ENCODE measurements at regions not wholly inside any gene's neighbourhood (a gene's known extent, or its start where the extent isn't known, plus 50 kb on each side); places are given as distances from the start of the nearest gene placed in this dataset.

DNA sequence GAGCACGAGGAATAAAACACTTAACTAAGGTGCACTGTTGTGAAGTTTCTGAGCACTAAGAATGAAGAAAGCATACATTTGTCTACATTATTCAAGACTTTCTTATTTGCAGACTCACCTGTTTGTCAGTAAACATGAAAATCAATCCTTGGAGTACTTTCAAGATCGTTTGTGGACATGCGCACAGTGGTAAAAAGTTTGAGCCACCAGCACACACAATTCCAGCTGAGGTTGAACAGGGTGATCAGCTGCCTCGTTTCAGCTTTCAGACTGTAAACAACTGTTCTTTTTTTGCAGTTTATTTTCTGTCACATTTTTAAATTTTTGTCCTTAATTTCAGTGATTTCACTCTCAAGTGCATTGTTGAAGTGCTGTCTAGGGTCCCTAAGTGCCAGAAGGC lies 143.8 kb upstream of the VCX2 start:
- DNase-seq: no peak
- intact Hi-C loops (cut with DNase I): no loop called here

GRCh38 chrX:8319359-8319758 lies 145.3 kb upstream of the VCX3B start:
- intact Hi-C loops (cut with DNase I): no loop called here

DNA sequence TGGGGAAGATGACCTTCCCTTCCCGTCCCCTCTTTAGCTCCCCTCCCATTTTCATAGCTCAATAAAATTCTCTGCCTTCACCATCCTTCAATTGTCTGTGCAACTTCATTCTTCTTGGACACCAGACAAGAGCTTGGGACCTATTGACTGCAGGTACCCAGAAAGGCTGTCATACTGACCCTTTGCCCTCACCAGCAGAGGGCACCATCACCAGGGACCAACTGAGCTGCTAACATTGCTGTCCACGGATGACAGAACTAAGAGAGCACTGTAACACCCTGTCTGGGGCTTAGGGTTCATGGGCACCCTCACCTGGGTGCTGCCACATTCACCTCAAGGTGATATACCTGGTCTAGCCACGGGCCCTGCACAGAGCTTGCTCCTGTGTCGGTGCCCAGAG lies 141.3 kb upstream of the VCX3B start:
- intact Hi-C loops (cut with DNase I): no loop called here
- no peak for DNase-seq

More at GRCh38 chrX:8319359-8319758, 145.3 kb upstream of the VCX3B start:
- no peak for DNase-seq

GRCh38 chrX:8341814-8342590 lies 122.6 kb upstream of the VCX3B start:
- DNase-seq: no peak
- intact Hi-C loops (cut with DNase I): no loop called here

GRCh38 chrX:8345473-8345872 lies 119.2 kb upstream of the VCX3B start:
- intact Hi-C loops (cut with DNase I): no loop called here
- DNase-seq: no peak

DNA sequence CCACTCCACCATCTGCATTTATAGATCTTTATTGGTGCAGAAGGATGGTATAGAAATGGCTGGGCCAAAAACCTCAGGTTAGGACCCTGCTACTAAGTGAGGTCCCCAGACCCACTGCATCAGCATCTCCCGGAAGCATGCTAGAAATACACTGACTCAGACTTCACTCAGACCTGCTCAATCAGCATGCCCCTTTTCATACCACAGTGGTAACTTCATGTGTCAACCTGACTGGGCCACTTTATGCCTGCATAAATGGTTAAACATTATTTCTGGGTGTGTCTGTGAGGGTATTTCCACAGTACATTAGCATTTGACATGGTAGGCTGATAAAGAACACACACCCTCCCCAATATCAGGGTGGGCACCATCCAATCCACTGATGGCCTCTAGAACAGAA lies 118.6 kb upstream of the VCX3B start:
- DNase-seq: no peak
- intact Hi-C loops (cut with DNase I): no loop called here

DNA sequence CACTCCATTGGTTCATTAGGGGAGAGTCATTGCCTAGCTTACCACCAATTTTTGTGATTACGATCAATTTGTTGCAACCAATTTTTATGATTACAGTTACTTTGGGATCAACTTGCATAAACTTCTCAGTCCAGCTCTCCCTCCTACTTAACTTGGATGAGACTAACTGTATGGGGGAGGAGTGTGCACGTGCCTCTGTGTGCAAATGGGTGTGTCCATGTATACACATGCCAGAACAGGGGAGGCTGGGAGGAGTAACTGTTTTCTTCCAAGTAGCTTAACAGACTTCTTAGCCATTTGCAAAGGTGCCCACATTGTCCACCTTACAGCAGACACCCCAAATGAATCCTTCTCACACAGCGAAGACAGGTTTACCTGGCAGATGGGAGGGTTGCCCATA lies 117.7 kb upstream of the VCX3B start:
- DNase-seq: no peak
- intact Hi-C loops (cut with DNase I): no loop called here

GRCh38 chrX:8349816-8350544 lies 114.7 kb upstream of the VCX3B start:
- intact Hi-C loops (cut with DNase I): no loop called here
- no peak for DNase-seq

DNA sequence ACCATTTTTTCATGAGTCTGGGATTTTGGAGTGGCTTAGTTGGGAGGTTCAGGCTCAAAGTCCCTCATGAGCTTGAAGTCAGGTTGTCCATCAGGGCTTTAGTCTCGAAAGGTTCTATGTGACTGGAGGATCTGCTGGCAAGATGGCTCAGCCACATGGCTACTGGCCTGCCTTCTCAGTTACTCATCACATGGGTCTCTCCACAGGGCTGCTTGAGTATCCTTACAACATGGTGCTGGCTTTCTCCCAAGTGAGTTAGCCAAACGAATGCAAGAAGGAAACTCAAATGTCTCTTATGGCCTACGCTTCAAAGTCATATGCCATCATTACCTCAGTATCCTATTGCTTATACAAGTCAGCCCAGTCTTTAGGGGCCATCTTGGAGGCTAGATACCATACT lies 106.3 kb upstream of the VCX3B start:
- intact Hi-C loops (cut with DNase I): no loop called here
- no peak for DNase-seq

DNA sequence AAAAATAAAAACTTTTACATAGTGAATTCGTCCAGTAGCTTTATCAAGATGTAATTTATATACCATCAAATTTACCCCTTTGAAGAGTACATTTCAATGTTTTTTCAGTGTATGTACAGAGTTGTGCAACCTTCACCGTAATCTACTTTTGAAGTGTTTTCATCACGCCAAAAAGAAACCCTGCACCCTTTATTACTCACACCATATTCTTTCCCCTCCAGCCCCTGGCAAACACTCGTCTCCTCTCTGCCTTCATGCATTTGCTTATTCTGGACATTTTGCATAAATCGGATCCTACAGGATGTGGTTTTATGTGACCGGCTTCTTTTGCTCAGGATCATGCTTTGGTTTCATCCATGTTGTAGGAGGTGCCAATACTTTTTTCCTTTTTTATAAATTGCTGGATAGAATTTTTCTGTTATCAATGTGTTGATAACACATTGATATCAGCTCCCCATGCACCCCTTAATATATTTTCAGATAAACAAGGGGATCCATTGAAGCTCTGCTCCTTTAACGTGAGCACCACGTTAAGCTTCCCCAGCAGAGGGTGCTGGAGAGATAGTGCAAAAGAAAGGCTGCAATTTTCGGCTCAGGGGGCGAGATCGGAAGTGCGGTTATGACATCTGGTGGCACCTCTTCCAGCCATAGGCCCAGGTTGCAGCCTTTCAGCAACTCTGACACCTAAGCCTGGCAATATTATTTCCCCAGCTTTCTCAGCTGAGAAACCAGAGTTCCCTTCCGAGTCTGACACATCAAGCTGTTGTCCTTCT lies 100.1 kb upstream of the VCX3B start:
- intact Hi-C loops (cut with DNase I): loop anchor here (10.0 kb wide), 1 partner anchor 370 kb away; the partner anchor contains the start of gene ANOS1
- DNase-seq: peak in 1 of 10 donors; percentile 4

DNA sequence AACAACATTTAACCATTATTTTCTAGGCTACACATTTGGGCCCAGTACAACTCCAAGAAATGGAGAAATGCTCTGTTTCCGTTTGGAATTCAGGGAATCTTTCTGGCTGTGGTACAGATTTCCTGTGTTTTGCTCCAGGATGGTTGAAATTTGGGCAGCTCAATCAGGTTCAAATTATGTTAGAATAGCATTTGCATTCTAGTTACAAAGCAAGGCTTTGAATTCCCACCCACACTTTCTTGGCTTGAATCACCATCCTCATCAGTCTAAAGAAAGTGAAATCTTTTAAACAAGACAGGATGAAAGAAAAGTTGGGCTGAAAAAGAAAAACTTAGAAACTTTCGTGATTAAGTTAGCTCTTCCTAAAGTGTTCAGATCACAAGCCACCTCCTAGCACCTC lies 98.1 kb upstream of the VCX3B start:
- intact Hi-C loops (cut with DNase I): loop anchor here (10.0 kb wide), 1 partner anchor 368 kb away; the partner anchor contains the start of gene ANOS1
- DNase-seq: no peak

- no peak for DNase-seq
- intact Hi-C loops (cut with DNase I): loop anchor here (10.0 kb wide), 1 partner anchor 61 kb away; no protein-coding TSS in a partner anchor
Observed at GRCh38 chrX:8374041-8374825, 90.4 kb upstream of the VCX3B start.

DNA sequence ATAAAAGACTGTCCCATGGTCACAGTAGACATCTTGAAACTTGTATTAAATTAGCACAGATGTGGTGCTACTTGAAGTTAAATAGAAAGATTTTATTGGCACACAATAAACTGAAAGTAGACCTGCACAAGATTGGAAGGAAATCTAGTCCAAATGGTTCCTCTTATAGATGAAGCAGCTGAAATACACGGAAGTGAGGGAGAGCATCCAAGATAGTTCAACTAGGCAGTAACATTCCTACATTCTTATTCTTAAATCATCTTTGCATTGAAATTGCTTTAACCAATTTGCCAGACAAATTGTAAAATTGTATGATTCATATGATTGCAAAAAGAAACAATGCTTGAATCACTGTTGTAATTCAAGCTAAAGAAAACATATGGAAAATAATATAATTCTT lies 87.6 kb upstream of the VCX3B start:
- DNase-seq: no peak
- intact Hi-C loops (cut with DNase I): loop anchor here (10.0 kb wide), 1 partner anchor 58 kb away; no protein-coding TSS in a partner anchor

GRCh38 chrX:8390771-8391170 lies 73.9 kb upstream of the VCX3B start:
- DNase-seq: no peak
- intact Hi-C loops (cut with DNase I): no loop called here

- DNase-seq: no peak
- intact Hi-C loops (cut with DNase I): no loop called here
Observed at GRCh38 chrX:8403988-8404387, 60.6 kb upstream of the VCX3B start.

- intact Hi-C loops (cut with DNase I): no loop called here
- DNase-seq: no peak
Observed at GRCh38 chrX:8404471-8404870, 60.2 kb upstream of the VCX3B start.

GRCh38 chrX:8404926-8405325 lies 59.7 kb upstream of the VCX3B start:
- intact Hi-C loops (cut with DNase I): no loop called here
- no peak for DNase-seq

DNA sequence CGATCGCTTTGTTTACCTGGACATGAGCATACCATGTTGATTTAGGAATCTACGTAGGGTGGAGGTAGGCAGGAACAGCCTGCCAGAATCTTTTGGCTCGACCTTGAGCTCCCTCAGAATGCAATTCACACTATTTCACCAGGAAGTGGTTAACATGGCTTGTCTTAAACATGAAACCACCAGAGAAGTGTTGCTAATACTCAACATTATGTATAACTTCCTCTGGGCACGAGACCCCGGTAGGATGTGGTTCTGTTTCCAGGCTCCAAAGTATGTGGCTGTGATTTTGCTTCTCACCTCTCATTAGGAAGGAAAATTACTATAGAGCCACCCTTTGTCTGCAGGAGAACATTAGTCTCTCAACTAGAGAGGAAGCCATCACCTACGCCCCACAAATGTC lies 59.0 kb upstream of the VCX3B start:
- intact Hi-C loops (cut with DNase I): no loop called here
- no peak for DNase-seq

DNA sequence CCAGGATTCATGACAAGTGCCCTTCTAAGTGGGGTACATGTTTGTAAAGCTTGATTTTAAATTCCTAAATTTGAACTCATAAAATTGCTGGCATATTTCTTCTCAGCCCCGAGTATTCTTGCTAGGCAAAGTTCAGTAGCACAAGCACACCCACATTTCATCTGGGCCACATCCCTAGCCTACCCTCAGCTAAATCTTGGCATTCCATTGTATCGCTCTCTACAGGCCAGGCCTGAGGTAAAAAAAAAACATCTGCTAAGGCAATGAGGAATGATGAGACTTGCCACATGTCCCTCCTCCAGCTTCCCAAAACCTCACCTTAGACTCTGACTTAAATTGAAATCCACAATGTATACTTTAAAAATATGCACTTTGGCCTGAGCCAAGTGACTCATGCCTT lies 51.4 kb upstream of the VCX3B start:
- intact Hi-C loops (cut with DNase I): no loop called here
- DNase-seq: no peak

Data from posterior cingulate gyrus (tissue), 11 donors.